SJSA1 (cell line): ENCODE measurements at regions not wholly inside any gene's neighbourhood (a gene's known extent, or its start where the extent isn't known, plus 50 kb on each side); places are given as distances from the start of the nearest gene placed in this dataset.

Source experiments
- DNase-seq, 2 experiments: peaks; one replicate each; pipeline ENCODE4 v3.0.0-alpha.2; 2015 to 2020; ENCODE audit warnings: low spot score in 2 of 2, low read depth in 1 of 2
- H3K27ac ChIP-seq: fragments of 250-450 bp; sonication (Bioruptor Pico); 2 replicates; pipeline ENCODE4 v1.5.1; 2020; ENCODE audit warnings: mild to moderate bottlenecking, moderate library complexity
- H3K27me3 ChIP-seq: fragments of 250-450 bp; sonication (Bioruptor Pico); replicated peaks from 2 replicates; pipeline ENCODE4 v1.5.1; 2020; ENCODE audit warnings: mild to moderate bottlenecking, moderate library complexity
- H3K36me3 ChIP-seq: fragments of 250-450 bp; sonication (Bioruptor Pico); 2 replicates; pipeline ENCODE4 v1.5.1; 2020; ENCODE audit warnings: mild to moderate bottlenecking
- H3K4me1 ChIP-seq: fragments of 250-450 bp; sonication (Bioruptor Pico); replicated peaks from 2 replicates; pipeline ENCODE4 v1.6.1; 2021; ENCODE audit warnings: mild to moderate bottlenecking
- H3K4me3 ChIP-seq: fragments of 250-450 bp; sonication (Bioruptor Pico); 2 replicates; pipeline ENCODE4 v1.5.1; 2020; ENCODE audit warnings: mild to moderate bottlenecking
- H3K9me3 ChIP-seq: fragments of 250-450 bp; sonication (Bioruptor Pico); replicated peaks from 2 replicates; pipeline ENCODE4 v1.5.1; 2020; ENCODE audit warnings: mild to moderate bottlenecking

- H3K36me3 ChIP-seq: no peaks in the 10 kb centered on the region
- no peaks in the 10 kb centered on the region for H3K27me3 ChIP-seq
- H3K9me3 ChIP-seq: no peaks in the 10 kb centered on the region
- H3K27ac ChIP-seq: no peak overlapping the region
- H3K4me1 ChIP-seq: no peaks in the 10 kb centered on the region
- H3K4me3 ChIP-seq: no peak overlapping the region
- DNase-seq: no peak
These were observed 233.2 kb upstream of the CMC1 start for GRCh38 chr3:28008235-28008634.

DNA sequence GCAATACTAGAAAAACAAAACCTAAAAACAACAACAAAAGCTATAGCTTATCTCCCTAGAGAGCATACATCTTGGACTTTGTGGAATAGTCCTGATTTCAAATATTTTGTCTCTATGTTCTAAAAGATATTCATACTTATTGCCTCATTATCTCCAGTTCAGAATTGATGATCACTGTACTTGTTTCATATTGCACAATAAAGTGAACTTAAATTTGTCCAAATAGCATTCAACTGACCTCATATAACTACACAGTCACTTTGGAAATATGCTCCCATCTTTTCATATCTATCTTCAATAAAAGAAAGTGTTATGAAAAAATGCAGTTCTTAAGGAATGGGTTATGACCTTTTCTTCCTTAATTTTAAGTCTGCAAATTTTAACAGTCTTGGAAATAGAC lies 228.6 kb upstream of the CMC1 start:
- Histone ChIP-seq H3K27ac (no peak overlapping the region), H3K4me3 (no peak overlapping the region), H3K4me1 (no peaks in the 10 kb centered on the region), H3K9me3 (no peaks in the 10 kb centered on the region), H3K27me3 (no peaks in the 10 kb centered on the region), H3K36me3 (no peaks in the 10 kb centered on the region)
- DNase-seq: no peak

DNA sequence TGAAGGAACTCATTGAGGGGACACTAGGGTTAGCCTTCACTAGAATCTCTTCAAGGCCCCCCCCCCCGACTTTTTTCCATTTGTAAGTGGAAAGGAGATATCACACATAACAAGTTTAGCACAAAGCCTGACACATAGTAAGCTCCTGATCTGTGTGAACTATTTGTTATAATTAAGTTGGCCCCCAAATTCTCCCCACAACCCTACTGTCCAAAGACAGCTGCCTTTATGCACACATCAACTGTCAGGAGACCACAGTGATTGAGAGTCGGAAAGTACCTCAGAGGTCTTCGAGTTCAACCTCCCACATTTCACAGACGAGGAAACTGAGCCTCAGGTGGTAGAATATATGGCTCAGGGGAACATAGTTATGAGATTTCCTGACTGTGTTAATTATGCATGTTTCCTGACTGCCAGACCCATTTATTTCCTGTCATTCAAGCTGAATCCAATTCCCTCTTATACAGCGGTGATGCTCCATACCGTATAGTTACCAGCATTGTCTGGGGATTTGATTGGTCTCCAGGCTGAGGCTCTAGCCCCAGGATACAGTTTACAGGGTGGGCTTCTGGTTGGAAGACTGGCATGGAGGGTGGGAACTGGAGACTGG lies 227.4 kb upstream of the CMC1 start:
- no peaks in the 10 kb centered on the region for H3K27me3 ChIP-seq
- DNase-seq: no peak
- no peaks in the 10 kb centered on the region for H3K9me3 ChIP-seq
- no peak overlapping the region for H3K27ac ChIP-seq
- H3K4me1 ChIP-seq: no peaks in the 10 kb centered on the region
- H3K4me3 ChIP-seq: no peak overlapping the region
- H3K36me3 ChIP-seq: no peaks in the 10 kb centered on the region

- Histone ChIP-seq H3K27ac (no peak overlapping the region), H3K9me3 (no peaks in the 10 kb centered on the region)
- no peak for DNase-seq
These were observed 222.3 kb upstream of the CMC1 start for GRCh38 chr3:28018925-28019718.

DNA sequence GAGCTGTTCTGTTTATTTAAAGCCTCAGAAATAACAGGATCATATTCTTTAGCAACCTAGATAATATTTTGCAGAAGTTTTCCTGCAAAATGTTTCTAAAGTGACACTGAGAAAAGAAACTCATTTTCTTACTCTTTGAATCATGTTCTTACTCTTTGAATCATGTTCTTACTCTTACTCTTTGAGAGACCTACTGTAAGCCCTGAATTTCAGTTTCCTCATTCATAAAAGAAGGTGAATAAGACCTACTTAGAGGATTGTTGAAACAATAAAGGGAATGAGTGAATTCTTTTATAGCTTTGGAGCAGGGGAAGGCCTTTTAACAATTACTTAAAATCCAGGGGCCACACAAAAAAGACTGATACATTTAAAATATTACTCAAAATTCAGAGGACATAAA lies 221.7 kb upstream of the CMC1 start:
- no peak overlapping the region for H3K4me3 ChIP-seq

More at GRCh38 chr3:28018925-28019718, 222.3 kb upstream of the CMC1 start:
- Histone ChIP-seq H3K4me1 (0 out of 2 replicates have a peak, but pooled peaks cover 4% of the 10 kb centered on the region), H3K36me3 (no peaks in the 10 kb centered on the region), H3K27me3 (no peaks in the 10 kb centered on the region), H3K4me3 (no peak overlapping the region)

GRCh38 chr3:28022916-28023315 lies 218.5 kb upstream of the CMC1 start:
- Histone ChIP-seq H3K4me1 (0 out of 2 replicates have a peak, but pooled peaks cover 4% of the 10 kb centered on the region), H3K36me3 (no peaks in the 10 kb centered on the region), H3K4me3 (no peak overlapping the region), H3K27ac (no peak overlapping the region), H3K27me3 (no peaks in the 10 kb centered on the region), H3K9me3 (no peaks in the 10 kb centered on the region)
- peak in 1 of 2 experiments; percentile 7 for DNase-seq

More for the DNA sequence above, 221.7 kb upstream of the CMC1 start:
- Histone ChIP-seq H3K9me3 (no peaks in the 10 kb centered on the region), H3K27me3 (no peaks in the 10 kb centered on the region), H3K27ac (no peak overlapping the region), H3K4me1 (0 out of 2 replicates have a peak, but pooled peaks cover 4% of the 10 kb centered on the region), H3K36me3 (no peaks in the 10 kb centered on the region)
- no peak for DNase-seq

DNA sequence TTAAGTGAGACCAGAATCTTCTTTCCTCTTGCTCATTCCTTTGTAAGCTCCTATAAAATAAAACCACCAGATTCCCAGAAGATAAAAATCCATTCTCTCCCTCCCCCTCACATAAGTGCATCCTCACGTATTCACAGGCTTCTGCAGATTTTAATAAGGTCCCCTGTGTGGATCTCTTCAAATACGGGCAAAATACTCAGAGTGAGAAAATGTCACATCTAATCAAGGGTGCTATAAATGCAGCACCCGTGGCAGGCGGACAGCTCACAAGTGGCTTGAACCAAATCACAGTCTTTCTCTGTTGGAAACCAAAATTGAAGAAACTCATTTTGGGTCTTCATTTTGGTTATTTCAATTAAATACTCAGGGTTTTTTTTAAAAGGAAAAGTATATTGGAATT lies 212.9 kb upstream of the CMC1 start:
- Histone ChIP-seq H3K27ac (no peak overlapping the region), H3K9me3 (no peaks in the 10 kb centered on the region; the same call in 1 of the 2 replicates), H3K36me3 (no peaks in the 10 kb centered on the region), H3K4me3 (no peak overlapping the region), H3K4me1 (no peaks in the 10 kb centered on the region), H3K27me3 (no peaks in the 10 kb centered on the region)
- DNase-seq: no peak

- Histone ChIP-seq H3K9me3 (no peaks in the 10 kb centered on the region; the same call in 1 of the 2 replicates), H3K27ac (no peak overlapping the region), H3K4me3 (no peak overlapping the region), H3K4me1 (no peaks in the 10 kb centered on the region), H3K27me3 (no peaks in the 10 kb centered on the region), H3K36me3 (no peaks in the 10 kb centered on the region)
- no peak for DNase-seq
These were observed 208.2 kb upstream of the CMC1 start for GRCh38 chr3:28033059-28033784.

GRCh38 chr3:28036599-28037575 lies 204.5 kb upstream of the CMC1 start:
- no peaks in the 10 kb centered on the region for H3K36me3 ChIP-seq
- DNase-seq: no peak
- no peaks in the 10 kb centered on the region; the same call in 1 of the 2 replicates for H3K9me3 ChIP-seq
- no peak overlapping the region for H3K27ac ChIP-seq
- no peak overlapping the region for H3K4me3 ChIP-seq
- no peaks in the 10 kb centered on the region for H3K27me3 ChIP-seq
- H3K4me1 ChIP-seq: no peaks in the 10 kb centered on the region

- Histone ChIP-seq H3K36me3 (no peaks in the 10 kb centered on the region), H3K9me3 (no peaks in the 10 kb centered on the region), H3K27ac (no peak overlapping the region), H3K4me3 (no peak overlapping the region), H3K4me1 (no peaks in the 10 kb centered on the region), H3K27me3 (no peaks in the 10 kb centered on the region)
- DNase-seq: no peak
These were observed 202.2 kb upstream of the CMC1 start for GRCh38 chr3:28039234-28039633.

GRCh38 chr3:28039829-28040228 lies 201.6 kb upstream of the CMC1 start:
- no peak for DNase-seq
- H3K9me3 ChIP-seq: no peaks in the 10 kb centered on the region
- H3K4me3 ChIP-seq: no peak overlapping the region
- no peaks in the 10 kb centered on the region for H3K36me3 ChIP-seq
- no peak overlapping the region for H3K27ac ChIP-seq
- no peaks in the 10 kb centered on the region for H3K4me1 ChIP-seq
- H3K27me3 ChIP-seq: no peaks in the 10 kb centered on the region

DNA sequence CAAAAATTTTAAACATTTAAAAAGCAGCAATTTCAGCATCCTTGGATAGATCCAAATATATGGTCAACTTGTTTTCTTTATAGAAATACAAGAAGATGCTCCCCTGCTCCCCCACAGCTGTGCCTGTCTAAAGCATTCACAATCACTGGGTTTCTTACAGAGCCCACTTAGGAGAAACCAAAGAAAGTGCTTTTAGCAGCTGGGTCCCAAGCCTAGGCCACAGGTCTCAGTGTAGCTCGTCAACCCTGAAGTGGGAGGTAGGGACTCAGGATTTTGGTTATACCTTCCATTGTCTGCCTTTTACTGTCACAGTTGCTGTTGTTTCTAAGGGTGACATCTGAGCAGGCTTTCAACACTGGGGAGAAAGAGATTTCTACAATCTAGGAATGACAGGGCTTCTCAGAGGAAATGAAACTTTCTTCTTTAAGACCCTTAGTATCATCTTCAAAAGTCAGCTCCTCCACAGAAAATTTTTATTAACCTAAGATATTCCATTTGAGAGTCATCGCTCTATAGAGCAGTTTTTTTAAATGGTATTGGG lies 199.3 kb upstream of the CMC1 start:
- Histone ChIP-seq H3K27ac (no peak overlapping the region), H3K36me3 (no peaks in the 10 kb centered on the region), H3K27me3 (no peaks in the 10 kb centered on the region), H3K4me3 (no peak overlapping the region), H3K9me3 (no peaks in the 10 kb centered on the region), H3K4me1 (no peaks in the 10 kb centered on the region)
- no peak for DNase-seq

DNA sequence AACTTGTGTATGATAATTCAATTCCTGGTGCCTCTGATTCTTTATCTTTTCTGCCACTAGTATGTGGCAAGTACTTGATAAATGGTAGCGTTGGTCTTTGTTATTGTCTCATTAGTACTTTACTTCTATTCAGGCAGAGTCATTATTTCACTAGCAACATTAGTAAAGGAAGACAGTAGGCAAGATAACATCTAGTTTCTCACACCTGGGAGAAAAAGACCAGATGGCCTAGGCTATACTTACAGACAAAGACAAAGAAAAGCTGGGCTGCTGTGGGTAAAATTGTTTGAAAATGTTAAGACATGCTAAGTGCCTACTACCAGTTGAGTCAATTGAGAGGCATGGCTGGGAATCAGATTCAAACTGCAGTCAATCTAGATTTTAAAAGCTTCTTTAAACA lies 198.7 kb upstream of the CMC1 start:
- Histone ChIP-seq H3K4me3 (no peak overlapping the region), H3K36me3 (no peaks in the 10 kb centered on the region), H3K27me3 (no peaks in the 10 kb centered on the region), H3K27ac (no peak overlapping the region), H3K9me3 (no peaks in the 10 kb centered on the region), H3K4me1 (no peaks in the 10 kb centered on the region)
- DNase-seq: no peak
